ENCODE measurements at regions not wholly inside any gene's neighbourhood (a gene's known extent, or its start where the extent isn't known, plus 50 kb on each side); places are given as distances from the start of the nearest gene placed in this dataset.

DNA sequence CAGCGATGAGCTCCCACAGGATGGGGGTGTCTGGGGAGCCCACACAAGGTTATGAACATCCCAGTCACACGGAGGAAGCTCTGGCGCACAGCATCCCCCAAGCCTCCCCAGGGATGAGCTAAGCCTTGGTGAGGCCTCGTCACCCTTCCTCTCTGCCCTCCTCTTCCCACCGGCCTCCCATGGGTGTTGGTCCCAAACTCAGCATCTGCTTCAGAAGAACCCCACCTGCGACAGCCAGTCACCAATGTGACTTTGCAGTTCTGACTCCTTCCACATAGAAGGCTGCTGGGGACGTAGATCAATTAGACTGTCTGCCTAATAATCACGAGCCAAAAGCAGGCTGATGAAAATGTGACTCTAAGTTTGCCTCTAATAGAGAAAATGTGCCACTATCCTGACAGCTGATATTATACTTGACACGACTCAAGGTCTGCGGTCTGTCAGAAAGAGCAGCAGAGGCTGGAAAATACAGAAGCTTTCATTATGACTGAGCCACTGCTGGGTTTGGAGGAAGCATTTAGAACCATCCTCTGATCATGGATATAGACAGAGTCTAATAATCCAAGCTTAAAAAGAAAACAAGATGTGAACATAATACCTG lies 116.0 kb upstream of the PFKP start:
- DNase-seq (ENCODE audit: low read depth, low spot score): no peak

DNA sequence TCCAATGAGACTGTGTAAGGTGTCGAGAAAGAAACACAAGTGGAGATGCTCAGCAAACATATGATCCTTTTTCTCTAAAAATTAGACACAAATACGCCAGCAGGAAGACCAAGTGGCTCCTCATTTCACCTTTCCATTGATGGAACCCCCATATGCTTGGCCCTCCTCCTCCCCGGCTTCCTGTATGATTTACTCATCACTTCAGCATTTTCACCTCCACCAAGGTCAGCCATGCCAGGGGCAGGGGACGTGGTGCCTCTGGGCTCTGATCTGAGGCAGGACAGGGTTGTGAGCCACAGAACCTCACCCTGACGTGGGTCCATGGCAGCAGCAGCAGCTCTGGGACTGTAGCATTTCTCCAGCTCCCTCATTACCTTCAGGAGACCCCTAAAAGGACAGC lies 116.8 kb upstream of the PFKP start:
- no peak for DNase-seq (ENCODE audit: low read depth, low spot score)

DNA sequence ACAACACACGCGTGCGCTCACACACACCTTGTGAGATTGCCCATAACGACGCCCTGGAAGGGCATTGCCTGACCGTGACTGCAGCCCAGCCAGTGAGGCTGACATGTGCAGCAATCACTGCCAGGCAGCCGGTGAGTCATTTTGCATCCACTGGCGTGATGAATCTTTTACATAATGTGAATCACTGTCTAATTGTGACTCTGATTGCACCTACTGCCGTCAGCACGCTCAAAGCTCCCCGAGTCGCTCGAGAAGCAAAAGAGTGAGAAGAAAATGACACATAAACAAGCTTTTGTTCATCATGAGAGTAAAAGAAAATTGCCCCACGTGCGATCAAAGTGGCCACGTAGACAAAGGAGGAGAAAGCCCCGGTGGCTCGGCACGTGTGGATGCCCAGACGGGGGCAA lies 117.4 kb upstream of the PFKP start:
- DNase-seq (ENCODE audit: low read depth, low spot score): no peak

DNA sequence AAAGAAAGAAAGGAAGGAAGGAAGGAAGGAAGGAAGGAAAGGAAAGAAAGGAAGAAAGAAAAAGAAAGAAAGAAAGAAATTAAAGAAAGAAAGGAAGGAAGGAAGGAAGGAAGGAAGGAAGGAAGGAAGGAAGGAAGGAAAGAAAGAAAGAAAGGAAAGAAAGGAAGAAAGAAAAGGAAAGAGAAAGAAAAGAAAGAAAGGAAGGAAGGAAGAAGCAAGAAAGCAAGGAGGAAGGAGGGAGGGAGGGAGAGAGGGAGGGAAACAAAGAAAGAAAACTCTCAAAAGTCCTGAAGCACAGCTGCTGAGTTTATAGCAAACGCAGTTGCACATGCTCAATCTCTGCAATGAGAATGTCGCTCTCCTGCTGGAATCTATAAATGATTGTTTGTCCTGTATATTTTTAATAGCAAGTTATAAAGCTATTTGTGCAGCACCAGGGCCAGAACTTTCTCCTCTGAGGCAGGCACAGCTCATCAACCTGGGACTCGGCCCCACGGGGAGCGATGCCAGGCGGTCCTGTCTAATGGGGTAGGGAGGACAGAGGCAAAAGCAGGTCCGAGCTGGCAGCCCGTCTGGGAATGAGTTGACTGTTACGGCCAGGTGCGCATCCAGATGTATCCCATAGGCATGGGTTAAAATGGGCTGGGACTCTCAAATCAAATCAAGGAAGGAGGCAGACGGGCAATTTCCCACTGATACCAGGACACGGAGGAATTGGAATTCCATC lies 118.0 kb upstream of the PFKP start:
- no peak for DNase-seq (ENCODE audit: low read depth, low spot score)

DNA sequence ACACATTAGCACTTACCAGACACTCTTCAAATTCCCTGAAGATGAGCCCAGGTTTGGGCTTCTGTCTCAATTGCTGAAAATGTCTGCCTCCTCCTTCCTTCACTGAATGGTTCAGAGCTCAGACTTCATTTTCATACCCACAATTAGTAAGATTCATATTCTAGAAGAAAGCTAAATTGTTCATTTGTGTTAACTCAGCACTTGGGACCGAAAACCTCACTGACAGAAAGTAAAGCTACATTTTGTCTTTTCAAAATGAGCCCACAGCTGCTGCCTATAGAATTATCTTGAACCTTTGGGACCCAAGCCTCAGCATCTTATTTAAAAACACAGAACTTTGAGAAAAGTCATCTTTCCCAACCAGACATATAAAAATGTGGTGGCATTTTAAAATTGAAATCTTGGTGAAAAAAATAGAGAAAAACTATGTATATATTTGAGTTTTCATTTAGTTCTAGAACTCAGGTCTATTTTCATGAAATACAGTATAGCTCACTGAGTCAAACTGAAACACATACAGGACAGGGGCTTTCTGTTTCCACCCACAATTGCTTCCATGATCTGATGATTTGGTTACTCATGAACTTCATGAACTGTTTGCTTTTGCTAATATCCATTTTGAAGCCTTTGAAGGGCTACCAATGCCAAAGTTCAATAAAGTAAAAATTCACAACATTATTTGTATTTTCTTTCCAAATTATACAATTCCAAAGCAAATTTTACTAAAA lies 119.1 kb upstream of the PFKP start:
- DNase-seq (ENCODE audit: low read depth, low spot score): no peak

DNA sequence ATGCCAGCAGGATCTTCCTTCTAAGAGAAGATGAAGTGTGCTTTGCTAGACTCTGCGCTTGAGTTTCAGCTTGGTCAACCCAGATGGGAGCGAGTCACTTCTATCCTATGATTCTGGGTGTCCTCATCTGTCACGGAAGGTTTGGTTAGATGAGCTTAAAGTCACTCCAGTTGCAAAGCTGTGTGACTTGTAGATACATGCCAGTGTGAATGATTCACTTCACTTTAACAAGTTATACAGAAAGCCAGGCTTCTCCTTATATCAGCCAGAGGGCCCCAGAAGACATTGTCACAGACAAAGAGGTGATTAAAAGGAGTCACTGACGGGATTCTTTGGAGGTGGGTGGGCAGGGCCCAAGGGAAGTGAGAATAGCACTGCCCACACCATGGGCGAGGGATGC lies 122.6 kb upstream of the PFKP start:
- no peak for DNase-seq (ENCODE audit: low read depth, low spot score)

DNA sequence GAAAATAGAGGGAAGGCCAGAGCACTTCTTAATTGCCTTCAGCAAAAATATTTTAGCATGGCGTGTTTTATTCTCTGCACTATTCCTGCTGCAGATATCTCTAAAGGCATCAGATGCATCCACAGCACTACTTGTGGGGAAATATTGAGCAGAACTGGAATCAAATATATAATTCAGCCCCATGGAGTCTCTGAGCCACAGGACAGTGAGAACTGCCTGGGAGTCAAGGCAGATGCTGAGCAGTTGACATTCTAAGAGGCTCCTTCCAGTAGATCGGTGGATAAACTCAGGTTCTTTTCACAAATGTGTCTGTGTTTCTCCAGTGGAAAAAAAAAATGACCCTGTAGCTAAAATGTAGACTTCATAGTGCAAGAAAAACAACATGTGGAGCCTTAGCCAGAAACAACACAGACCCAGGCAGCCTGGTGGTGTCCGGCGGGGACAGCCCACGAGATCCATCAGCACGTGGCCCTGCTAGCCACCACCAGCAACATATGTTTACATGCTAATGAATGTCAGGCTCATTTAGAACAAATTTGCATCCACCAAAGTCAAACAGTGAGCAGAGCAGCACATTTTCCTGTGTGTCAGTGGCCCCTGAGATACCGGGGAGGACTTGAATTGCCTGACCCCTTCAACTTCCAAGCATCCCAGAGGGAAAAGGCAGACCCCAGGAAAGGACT lies 123.3 kb upstream of the PFKP start:
- no peak for DNase-seq (ENCODE audit: low read depth, low spot score)

DNA sequence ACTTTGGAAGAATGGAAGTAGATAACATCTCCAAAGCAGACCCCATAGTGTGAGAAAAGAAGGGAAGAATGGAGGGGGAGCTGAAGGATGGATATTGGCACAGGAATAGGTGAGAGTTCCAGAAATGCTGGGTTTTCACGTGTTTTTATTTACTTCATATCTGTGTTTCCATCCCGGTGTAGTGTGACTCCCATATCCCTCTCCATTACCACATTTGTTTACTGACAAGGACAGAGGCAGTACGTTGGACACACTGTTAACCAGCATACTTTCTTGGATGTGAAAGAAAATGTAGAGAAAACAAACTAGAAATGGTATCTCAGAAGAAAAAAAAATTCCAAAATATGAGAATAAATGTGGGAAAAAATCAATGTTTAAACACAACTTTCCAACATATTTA lies 124.4 kb upstream of the PFKP start:
- DNase-seq (ENCODE audit: low read depth, low spot score): no peak

DNA sequence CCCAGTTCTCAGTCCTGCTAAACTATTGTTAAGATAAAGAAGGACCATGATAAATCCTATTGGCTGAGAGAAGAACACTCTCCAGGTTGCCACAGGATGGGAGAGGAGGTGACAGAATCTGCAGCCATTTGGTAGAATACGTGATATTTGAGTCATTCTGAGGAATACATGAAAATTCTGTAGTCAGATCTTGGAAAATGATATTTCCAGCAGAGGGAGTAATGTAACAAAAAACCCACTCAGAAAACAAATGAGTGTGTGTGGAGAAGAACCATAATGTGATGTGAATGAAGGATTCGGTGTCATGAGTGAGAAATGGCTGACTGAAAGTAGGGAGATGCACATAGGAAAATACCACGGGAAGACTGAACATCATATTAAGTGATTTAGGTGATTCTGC lies 128.5 kb upstream of the PFKP start:
- DNase-seq (ENCODE audit: low read depth, low spot score): no peak

DNA sequence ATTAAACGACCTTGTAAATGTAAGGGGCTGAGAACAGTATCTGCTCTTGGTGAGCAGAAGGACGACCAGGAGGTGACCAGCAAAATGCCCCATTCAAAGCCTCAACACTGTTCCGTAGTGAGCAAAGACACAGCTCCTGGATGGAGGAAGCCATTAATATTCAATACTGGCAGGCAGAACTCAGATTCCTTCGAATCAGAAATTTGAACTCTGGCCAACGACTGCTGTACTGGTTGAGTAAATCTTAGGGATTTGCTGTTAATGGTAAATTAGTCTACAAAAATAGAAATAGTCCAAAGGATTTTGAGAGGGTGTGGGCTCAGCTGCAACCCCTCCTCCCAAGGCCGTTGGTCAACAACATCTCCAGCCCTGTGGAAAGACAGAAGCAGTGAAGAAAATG lies 130.5 kb upstream of the PFKP start:
- no peak for DNase-seq (ENCODE audit: low read depth, low spot score)

DNA sequence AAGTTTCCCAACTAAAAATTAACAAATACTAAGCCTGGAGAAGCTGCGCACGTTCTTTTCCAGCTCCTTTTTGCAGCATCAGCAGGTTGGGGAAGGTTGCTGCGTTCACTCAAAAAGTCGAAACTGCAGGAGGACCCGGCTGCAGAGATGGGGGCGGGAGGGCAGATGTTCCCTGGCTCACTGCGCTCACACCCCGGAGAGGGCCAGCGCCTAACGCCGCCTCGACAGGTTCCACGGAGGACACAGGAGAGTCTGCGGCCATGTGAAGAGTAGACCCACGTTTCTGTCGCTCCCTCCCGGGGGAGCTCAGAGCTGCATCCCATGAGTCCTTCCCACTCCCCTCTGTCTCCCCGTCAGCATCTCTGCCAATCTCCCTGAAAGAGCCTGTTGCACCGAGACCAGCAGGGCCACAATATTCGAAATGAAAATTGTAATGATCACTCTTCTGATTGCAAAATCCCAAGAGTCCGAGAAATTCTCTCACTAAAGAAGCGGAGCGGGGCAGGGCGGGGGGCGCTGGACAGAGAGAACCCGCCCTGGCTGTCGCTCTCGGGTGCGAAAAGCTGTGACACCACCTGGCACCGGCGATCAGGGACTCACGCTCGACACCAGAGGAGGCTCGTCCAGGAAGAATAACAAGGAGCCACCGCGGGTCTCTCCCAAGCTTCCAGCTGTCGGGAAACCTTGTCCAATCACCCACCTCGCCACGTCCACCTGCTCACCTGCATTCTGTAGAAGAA lies 131.5 kb upstream of the PFKP start:
- no peak for DNase-seq (ENCODE audit: low read depth, low spot score)

DNA sequence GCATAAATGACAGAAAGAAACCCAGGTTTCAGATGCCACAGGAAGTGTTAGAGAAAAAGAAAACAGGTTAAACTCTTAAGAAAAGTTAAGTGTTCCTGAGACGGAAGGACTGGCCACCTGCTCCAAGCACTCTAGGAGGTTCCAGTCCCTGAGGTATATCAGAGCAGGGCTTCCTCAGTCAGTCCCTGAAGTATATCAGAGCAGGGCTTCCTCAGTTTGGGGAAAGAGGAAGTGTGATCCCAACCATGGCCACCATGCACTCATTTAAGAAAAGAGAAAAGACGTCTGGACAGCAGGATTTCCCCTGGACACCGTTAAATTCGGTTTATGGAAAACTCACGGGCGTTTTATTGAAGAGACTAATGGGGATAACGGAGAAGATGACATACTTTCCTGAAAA lies 133.4 kb upstream of the PFKP start:
- no peak for DNase-seq (ENCODE audit: low read depth, low spot score)

DNA sequence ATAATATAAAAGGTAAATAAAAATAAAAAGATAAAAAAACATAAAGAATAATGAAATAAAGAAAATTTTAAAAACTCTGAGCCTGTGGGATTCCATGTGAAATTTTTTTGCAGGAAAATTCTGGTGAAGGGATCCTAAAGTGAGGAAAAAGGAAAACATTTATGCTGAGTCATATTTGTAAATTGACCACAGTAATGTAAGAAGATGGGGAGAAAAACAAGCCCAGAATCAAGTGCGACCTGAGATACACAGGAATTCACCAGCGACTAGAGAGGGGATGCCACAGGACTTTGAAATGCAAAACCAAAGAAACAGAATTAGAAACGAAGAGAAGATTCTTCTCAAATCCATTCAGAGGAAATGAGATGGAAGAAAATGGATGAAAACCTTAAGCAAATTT lies 133.8 kb upstream of the PFKP start:
- no peak for DNase-seq (ENCODE audit: low read depth, low spot score)

DNA sequence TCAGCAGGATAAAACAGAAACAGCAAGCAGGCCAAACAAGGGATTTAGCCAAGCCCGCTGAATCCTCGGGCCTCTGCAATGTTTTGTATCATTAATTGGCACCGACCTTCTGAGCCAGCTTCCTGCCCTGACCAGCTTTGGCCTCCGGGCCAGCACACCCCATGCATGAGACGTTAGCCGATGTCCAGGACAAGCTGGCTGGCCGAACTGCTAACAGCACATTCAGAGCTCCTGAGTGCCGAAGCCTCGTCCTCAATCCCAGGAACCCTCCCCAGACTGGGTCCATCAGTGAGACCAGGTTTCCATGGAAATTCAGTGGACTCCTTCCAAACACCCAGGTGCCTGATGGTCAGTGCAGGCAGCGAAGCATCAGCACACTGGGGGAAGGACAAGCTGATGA lies 134.3 kb upstream of the PFKP start:
- no peak for DNase-seq (ENCODE audit: low read depth, low spot score)

DNA sequence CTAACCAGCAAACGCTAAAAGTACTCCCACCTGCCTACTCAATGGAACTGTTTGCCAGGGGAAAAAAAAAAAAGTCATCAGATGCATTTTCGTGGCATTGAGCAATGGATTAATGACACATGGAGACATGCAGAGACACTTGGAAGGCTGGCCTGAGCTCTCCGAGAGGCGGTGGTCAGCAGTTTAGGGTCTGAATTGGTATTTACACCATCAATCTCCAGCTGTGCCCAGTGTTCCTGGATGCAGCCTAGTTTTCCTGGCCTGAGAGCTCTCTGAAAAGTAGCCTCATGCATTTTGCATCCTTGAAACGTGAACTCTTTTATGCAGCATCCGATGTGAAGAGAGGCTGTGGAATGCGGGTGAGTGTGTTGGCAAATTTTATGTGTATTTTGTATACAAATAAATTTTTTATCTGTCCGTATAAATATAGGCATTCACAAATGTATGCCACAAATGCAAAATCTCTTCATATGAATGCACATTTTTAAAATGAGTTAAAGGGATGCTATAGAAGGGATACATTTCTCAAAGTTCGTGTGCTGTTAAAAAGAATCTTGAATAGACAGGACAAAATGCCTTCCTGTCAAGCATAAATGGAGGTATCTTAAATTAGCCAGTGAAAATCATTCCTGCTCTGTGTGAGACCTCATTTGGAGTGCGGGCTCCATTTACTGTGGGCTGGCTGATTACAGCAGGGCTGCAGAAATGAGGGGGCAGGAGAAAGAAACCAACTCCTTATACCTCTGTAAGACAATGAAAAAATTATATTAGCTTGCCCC lies 137.7 kb upstream of the PFKP start:
- DNase-seq (ENCODE audit: low read depth, low spot score): no peak

DNA sequence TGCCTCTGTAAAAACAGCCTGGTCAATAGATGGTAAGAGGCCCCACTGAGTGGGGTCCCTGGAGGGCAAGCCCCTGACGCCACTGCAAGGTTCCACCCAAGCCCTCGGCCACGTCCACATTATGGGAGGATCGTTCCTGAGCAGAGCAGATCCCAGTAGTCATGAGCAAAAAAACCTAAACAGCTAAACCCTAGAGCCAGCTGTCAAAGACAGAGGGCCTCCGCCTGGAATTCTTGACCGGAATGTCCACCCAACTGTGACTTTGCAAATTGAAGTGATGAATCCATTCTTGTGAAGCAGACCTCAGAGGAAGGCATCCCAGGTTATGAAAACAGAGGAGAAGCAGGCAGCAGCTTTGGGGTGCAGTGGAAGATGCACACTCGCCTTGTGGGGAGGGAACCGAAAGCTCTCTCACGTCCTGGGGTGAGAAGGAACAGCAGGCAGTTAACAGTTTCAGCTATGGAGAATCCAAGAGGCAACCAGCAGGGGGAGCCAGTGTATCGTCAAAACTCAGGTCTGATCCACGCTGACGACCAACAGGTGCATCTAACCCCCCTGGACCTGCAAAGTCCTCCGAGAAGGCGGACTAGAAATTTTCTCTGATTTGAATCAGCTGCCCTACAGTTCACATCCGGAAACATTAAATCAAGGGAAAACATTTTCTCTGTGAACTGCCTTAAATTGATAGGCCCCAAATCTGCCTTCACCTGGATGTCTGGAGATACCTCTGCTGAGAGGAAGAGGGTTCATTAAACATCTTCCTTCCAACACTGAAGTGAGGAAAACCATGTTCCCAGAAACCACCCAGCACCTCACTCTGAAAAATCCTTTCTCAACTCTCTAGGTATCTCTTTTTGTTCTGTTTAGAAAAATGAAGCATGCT lies 139.1 kb upstream of the PFKP start:
- peak; percentile 19 for DNase-seq (ENCODE audit: low read depth, low spot score)

DNA sequence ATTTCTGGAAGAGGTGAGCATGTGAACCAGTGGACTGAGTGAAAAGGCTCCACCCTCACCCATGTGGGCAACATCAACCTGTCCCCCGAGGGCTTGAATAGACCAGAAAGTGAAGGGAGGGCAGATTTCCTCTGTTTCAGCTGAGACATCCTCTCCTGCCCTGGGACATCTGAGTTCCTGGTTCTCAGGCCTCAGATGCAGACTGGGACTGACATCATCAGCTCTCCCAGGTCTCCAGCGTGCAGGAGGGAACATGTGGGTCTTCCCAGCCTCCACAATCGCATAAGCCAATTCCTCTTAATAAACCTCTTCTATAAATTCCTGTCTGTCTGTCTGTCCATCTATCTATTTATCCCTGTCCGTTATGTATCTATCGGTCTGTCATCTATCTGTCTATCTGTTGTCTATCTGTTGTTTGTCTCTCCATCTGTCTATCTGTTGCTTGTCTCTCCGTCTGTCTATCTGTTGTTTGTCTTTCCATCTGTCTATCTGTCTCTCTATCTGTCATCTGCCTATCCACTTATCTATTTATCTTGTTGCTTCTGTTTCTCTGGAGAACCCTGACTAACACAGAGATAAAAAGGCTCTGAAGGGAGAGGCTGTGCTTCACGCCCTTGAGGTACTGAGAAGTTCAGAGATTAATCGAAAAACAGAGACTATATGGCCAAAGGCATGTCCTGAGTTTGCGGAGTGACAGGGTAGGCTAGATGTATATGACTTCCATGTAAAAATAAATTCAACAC lies 140.3 kb upstream of the PFKP start:
- DNase-seq (ENCODE audit: low read depth, low spot score): no peak

DNA sequence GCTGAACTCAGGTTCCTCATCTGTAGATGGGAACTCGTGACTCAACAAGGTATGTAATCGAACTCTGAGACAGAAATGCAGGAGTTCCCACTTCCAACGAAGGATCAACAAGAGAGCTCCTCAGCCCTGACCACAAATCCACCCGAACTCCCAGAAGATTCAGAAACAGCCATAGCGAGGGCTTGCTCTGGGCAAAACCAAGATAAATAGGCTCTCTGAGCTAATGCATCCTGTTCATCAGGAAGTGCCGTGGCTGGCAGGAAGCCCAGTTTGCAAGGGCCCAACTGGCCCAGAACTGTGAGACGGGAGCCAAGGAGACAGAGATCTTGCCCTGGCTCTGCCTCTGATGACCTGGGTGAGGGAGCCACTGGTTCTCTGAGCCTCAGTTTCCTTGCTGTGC lies 141.7 kb upstream of the PFKP start:
- no peak for DNase-seq (ENCODE audit: low read depth, low spot score)

DNA sequence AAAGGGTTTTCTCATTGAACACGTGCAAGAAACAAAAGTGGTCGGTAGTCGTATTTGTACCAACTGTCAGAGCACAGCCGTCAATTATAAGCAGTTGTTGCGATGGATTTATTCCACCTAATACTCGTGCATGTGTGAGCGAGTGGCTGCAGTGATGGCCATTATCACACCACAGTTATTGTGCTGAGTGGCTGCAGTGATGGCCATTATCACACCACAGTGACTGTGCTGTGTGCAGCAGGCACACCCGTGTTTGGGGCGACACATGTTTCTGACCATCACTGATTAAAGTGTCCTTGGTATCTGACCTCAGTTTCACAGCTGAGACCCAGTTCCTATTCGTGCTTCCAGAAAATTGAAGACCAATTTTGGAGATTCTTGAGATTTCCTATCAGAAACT lies 142.9 kb upstream of the PFKP start:
- DNase-seq (ENCODE audit: low read depth, low spot score): no peak
